Natural killer cell (primary cell): ENCODE measurements at regions not wholly inside any gene's neighbourhood (a gene's known extent, or its start where the extent isn't known, plus 50 kb on each side); places are given as distances from the start of the nearest gene placed in this dataset.

Experiments used
- ATAC-seq, 3 donors: fragments of 150-1000 bp in 2 of 3; fragments of 200-7000 bp in 1 of 3; cut with Tn5 transposase; 1 replicate in 1 of 3; 2 replicates in 2 of 3; pipeline ENCODE4 v1.10.0; 2021; ENCODE audit warnings: mild to moderate bottlenecking in 2 of 3, moderate library complexity in 2 of 3
- DNase-seq, 2 donors: peaks; one replicate each; pipeline versions ENCODE4 v3.0.0 to v3.0.0-alpha.2; 2013 to 2021; ENCODE audit warnings: mixed read lengths in 1 of 2
- H3K27ac ChIP-seq: one replicate; pipeline ENCODE4 v1.5.1; 2013; ENCODE audit warnings: mild to moderate bottlenecking, low read length
- H3K27me3 ChIP-seq: one replicate; pipeline ENCODE4 v1.6.1; 2013; ENCODE audit warnings: low read length; ENCODE audit not compliant: control insufficient read depth, insufficient read depth
- H3K36me3 ChIP-seq: one replicate; pipeline ENCODE4 v1.6.1; 2013; ENCODE audit warnings: low read length; ENCODE audit not compliant: control insufficient read depth, insufficient read depth
- H3K4me1 ChIP-seq: one replicate; pipeline ENCODE4 v1.6.1; 2013; ENCODE audit warnings: low read length; ENCODE audit not compliant: control insufficient read depth, insufficient read depth
- H3K4me3 ChIP-seq: one replicate; pipeline ENCODE4 v1.5.1; 2013; ENCODE audit warnings: low read length
- H3K9me3 ChIP-seq: one replicate; pipeline ENCODE4 v1.6.1; 2013; ENCODE audit warnings: low read length; ENCODE audit not compliant: control insufficient read depth, insufficient read depth
- H3K27ac Mint-ChIP-seq, 2 donors: one replicate each; pipeline ENCODE4 v1.8.0; 2022; ENCODE audit warnings: mild to moderate bottlenecking in 2 of 2, mixed read lengths in 2 of 2, moderate library complexity in 1 of 2
- H3K27me3 Mint-ChIP-seq, 2 donors: one replicate each; pipeline ENCODE4 v1.8.0; 2022; ENCODE audit warnings: low read depth in 2 of 2, mixed read lengths in 2 of 2
- H3K36me3 Mint-ChIP-seq: one replicate; pipeline ENCODE4 v1.8.0; 2022; ENCODE audit warnings: mixed read lengths
- H3K4me1 Mint-ChIP-seq, 2 donors: one replicate each; pipeline ENCODE4 v1.8.0; 2022; ENCODE audit warnings: mixed read lengths in 2 of 2
- H3K4me3 Mint-ChIP-seq: one replicate; pipeline ENCODE4 v1.8.0; 2022; ENCODE audit warnings: mild to moderate bottlenecking, moderate library complexity, mixed read lengths
- H3K9me3 Mint-ChIP-seq, 2 donors: one replicate each; pipeline ENCODE4 v1.8.0; 2022; ENCODE audit warnings: mixed read lengths in 2 of 2
- CTCF ChIP-seq: fragments of 200-600 bp; IDR thresholded peaks from one replicate; pipeline ENCODE4 v1.8.0; 2022; ENCODE audit warnings: antibody characterized with exemption
- WGBS: methylation state at CpG from one replicate; pipeline ENCODE4 v1.1.7; 2013; ENCODE audit warnings: missing lambda C conversion rate; ENCODE audit not compliant: insufficient coverage; 5-methylcytosine and 5-hydroxymethylcytosine counted together
- intact Hi-C: fragments of 100-400 bp; cut with micrococcal nuclease; formaldehyde crosslinking; loops from one replicate; pipeline ENCODE4 v1.14.2; 2022

GRCh38 chr15:39299486-39300267 lies 281.2 kb upstream of the THBS1 start:
- TF ChIP-seq CTCF, result no peak
- intact Hi-C loops, result no loop called here
- peaks cover 20 to 30% of the 10 kb centered on the region in 2 donors for H3K27me3 Mint-ChIP-seq
- Histone ChIP-seq H3K27ac (no peak overlapping the region), H3K9me3 (no peaks in the 10 kb centered on the region), H3K27me3 (no peaks in the 10 kb centered on the region), H3K36me3 (no peaks in the 10 kb centered on the region), H3K4me1 (no peaks in the 10 kb centered on the region), H3K4me3 (no peak overlapping the region)
- no peak overlapping the region for H3K27ac Mint-ChIP-seq
- WGBS, result 79% methylated on average over 1 of the region's 1 CpG
- H3K4me1 Mint-ChIP-seq, result no peaks in the 10 kb centered on the region
- H3K9me3 Mint-ChIP-seq, result no peaks in the 10 kb centered on the region
- DNase-seq, result no peak
- H3K4me3 Mint-ChIP-seq, result no peak overlapping the region
- no peaks in the 10 kb centered on the region for H3K36me3 Mint-ChIP-seq
- ATAC-seq, result no peak

GRCh38 chr15:39300451-39301153 lies 280.3 kb upstream of the THBS1 start:
- H3K36me3 Mint-ChIP-seq, result no peaks in the 10 kb centered on the region
- DNase-seq (no peak), ATAC-seq (no peak)
- no peaks in the 10 kb centered on the region for H3K9me3 Mint-ChIP-seq
- Histone ChIP-seq H3K27me3 (no peaks in the 10 kb centered on the region), H3K4me3 (no peak overlapping the region), H3K4me1 (no peaks in the 10 kb centered on the region), H3K9me3 (no peaks in the 10 kb centered on the region), H3K36me3 (no peaks in the 10 kb centered on the region), H3K27ac (no peak overlapping the region)
- no peaks in the 10 kb centered on the region for H3K4me1 Mint-ChIP-seq
- H3K27ac Mint-ChIP-seq, result no peak overlapping the region
- 86% methylated on average over 3 of the region's 3 CpGs for WGBS
- no peak for TF ChIP-seq CTCF
- intact Hi-C loops, result no loop called here
- H3K27me3 Mint-ChIP-seq, result peaks cover 23 to 38% of the 10 kb centered on the region in 2 donors
- no peak overlapping the region for H3K4me3 Mint-ChIP-seq

GRCh38 chr15:39301589-39301999 lies 279.3 kb upstream of the THBS1 start:
- H3K27ac Mint-ChIP-seq, result no peak overlapping the region
- Histone ChIP-seq H3K27me3 (no peaks in the 10 kb centered on the region), H3K27ac (no peak overlapping the region), H3K36me3 (no peaks in the 10 kb centered on the region), H3K4me3 (no peak overlapping the region), H3K9me3 (no peaks in the 10 kb centered on the region), H3K4me1 (no peaks in the 10 kb centered on the region)
- no peak for TF ChIP-seq CTCF
- no peak overlapping the region for H3K4me3 Mint-ChIP-seq
- 72% methylated on average over 2 of the region's 2 CpGs for WGBS
- DNase-seq, result no peak
- intact Hi-C loops, result no loop called here
- H3K27me3 Mint-ChIP-seq, result peaks cover 22 to 47% of the 10 kb centered on the region in 2 donors
- H3K4me1 Mint-ChIP-seq, result no peaks in the 10 kb centered on the region
- no peaks in the 10 kb centered on the region for H3K9me3 Mint-ChIP-seq
- H3K36me3 Mint-ChIP-seq, result no peaks in the 10 kb centered on the region
- ATAC-seq, result no peak
